Caco-2 (cell line): ENCODE measurements at regions not wholly inside any gene's neighbourhood (a gene's known extent, or its start where the extent isn't known, plus 50 kb on each side); places are given as distances from the start of the nearest gene placed in this dataset.

Experiments used
- BruUV-seq: library from RNA; stranded (reverse); fragments of 400-500 nt; replicated peaks from 2 replicates; lab custom pipeline; 2021; lab: Mats Ljungman, UMichigan
- CTCF ChIA-PET: fragments of 300-600 bp; sonication (Branson Sonifier 250); formaldehyde crosslinking; loops from one replicate; lab custom pipeline; 2022; ENCODE audit warnings: antibody characterized with exemption; lab: Charles Lee
- POLR2A ChIA-PET: fragments of 300-600 bp; sonication (Branson Sonifier 250); formaldehyde crosslinking; loops from one replicate; lab custom pipeline; 2022; ENCODE audit warnings: antibody characterized with exemption; lab: Charles Lee
- DNase-seq, 2 experiments: peaks; one replicate each; pipeline versions ENCODE4 v3.0.0 to v3.0.0-alpha.2; 2020 to 2022
- H3K27me3 ChIP-seq: replicated peaks from 2 replicates; pipeline ENCODE4 v1.6.0; 2011; ENCODE audit warnings: low read length; ENCODE audit not compliant: control insufficient read depth, insufficient read depth
- H3K36me3 ChIP-seq: 2 replicates; pipeline ENCODE4 v1.5.1; 2011; ENCODE audit warnings: low read length; ENCODE audit not compliant: control insufficient read depth, insufficient read depth
- H3K4me1 ChIP-seq: fragments of 250-450 bp; sonication (Bioruptor Pico); 2 replicates; pipeline ENCODE4 v1.5.1; 2020; ENCODE audit warnings: mild to moderate bottlenecking
- H3K4me3 ChIP-seq: 2 replicates; pipeline ENCODE4 v1.5.1; 2011; ENCODE audit warnings: low read depth, mild to moderate bottlenecking, control low read depth, low read length
- H3K9me3 ChIP-seq: fragments of 250-450 bp; sonication (Bioruptor Pico); 2 replicates; pipeline ENCODE4 v1.5.1; 2020; ENCODE audit warnings: mild to moderate bottlenecking, moderate library complexity
- H3K27ac Mint-ChIP-seq: one replicate; pipeline ENCODE4 v1.8.0; 2022; ENCODE audit warnings: mixed read lengths; ENCODE audit not compliant: unreplicated experiment
- H3K27me3 Mint-ChIP-seq: one replicate; pipeline ENCODE4 v1.8.0; 2022; ENCODE audit warnings: mixed read lengths; ENCODE audit not compliant: insufficient read depth, unreplicated experiment
- H3K36me3 Mint-ChIP-seq: one replicate; pipeline ENCODE4 v1.8.0; 2022; ENCODE audit warnings: mild to moderate bottlenecking, mixed read lengths; ENCODE audit not compliant: insufficient read depth, unreplicated experiment
- H3K4me1 Mint-ChIP-seq: one replicate; pipeline ENCODE4 v1.8.0; 2022; ENCODE audit warnings: low read depth, mixed read lengths; ENCODE audit not compliant: unreplicated experiment
- H3K4me3 Mint-ChIP-seq: one replicate; pipeline ENCODE4 v1.8.0; 2022; ENCODE audit warnings: mild to moderate bottlenecking, moderate library complexity, mixed read lengths; ENCODE audit not compliant: unreplicated experiment
- H3K9me3 Mint-ChIP-seq: one replicate; pipeline ENCODE4 v1.8.0; 2022; ENCODE audit warnings: mixed read lengths; ENCODE audit not compliant: unreplicated experiment
- CTCF ChIP-seq, 2 experiments: fragments of 200-600 bp in 1 of 2; IDR thresholded peaks; 1 replicate in 1 of 2; 2 replicates in 1 of 2; pipeline versions ENCODE4 v1.5.1 to v1.8.0; 2011 to 2022; ENCODE audit warnings: antibody characterized with exemption in 1 of 2, control low read depth in 1 of 2, inconsistent platforms in 1 of 2, low read depth in 1 of 2, low read length in 1 of 2, mild to moderate bottlenecking in 1 of 2, moderate library complexity in 1 of 2; ENCODE audit not compliant: insufficient read depth in 1 of 2, severe bottlenecking in 1 of 2, unreplicated experiment in 1 of 2
- intact Hi-C: fragments of 100-400 bp; cut with micrococcal nuclease; formaldehyde crosslinking; loops from one replicate; pipeline ENCODE4 v1.10.0; 2022; ENCODE audit not compliant: unreplicated experiment

- Histone ChIP-seq H3K27me3 (no peaks in the 10 kb centered on the region), H3K4me1 (no peaks in the 10 kb centered on the region), H3K4me3 (no peak overlapping the region), H3K9me3 (no peaks in the 10 kb centered on the region), H3K36me3 (no peaks in the 10 kb centered on the region)
- BruUV-seq = no TSS peak
- Mint-ChIP-seq H3K4me3 (no peak overlapping the region), H3K9me3 (no peaks in the 10 kb centered on the region), H3K4me1 (no peaks in the 10 kb centered on the region), H3K27me3 (peaks cover 3% of the 10 kb centered on the region), H3K36me3 (no peaks in the 10 kb centered on the region), H3K27ac (no peak overlapping the region)
- DNase-seq = no peak
- no peak for TF ChIP-seq CTCF (IDR thresholded peaks at IDR 0.05; ENCODE audit: insufficient read depth in 1 of 2, low read depth in 1 of 2, low read length in 1 of 2, severe bottlenecking in 1 of 2, unreplicated experiment in 1 of 2)
- ChIA-PET CTCF (no interaction called here), POLR2A (no interaction called here)
- intact Hi-C loops = no loop called here
Observed at GRCh38 chr10:91140995-91141549, 79.4 kb upstream of the PCGF5 start.

- Mint-ChIP-seq H3K27me3 (peaks cover 13% of the 10 kb centered on the region), H3K27ac (no peak overlapping the region), H3K4me1 (no peaks in the 10 kb centered on the region), H3K36me3 (no peaks in the 10 kb centered on the region), H3K4me3 (no peak overlapping the region), H3K9me3 (no peaks in the 10 kb centered on the region)
- BruUV-seq = no TSS peak
- ChIA-PET CTCF (no interaction called here), POLR2A (no interaction called here)
- Histone ChIP-seq H3K9me3 (no peaks in the 10 kb centered on the region), H3K4me3 (no peak overlapping the region), H3K4me1 (no peaks in the 10 kb centered on the region), H3K27me3 (no peaks in the 10 kb centered on the region), H3K36me3 (no peaks in the 10 kb centered on the region)
- intact Hi-C loops = no loop called here
- no peak for DNase-seq
- TF ChIP-seq CTCF (IDR thresholded peaks at IDR 0.05; ENCODE audit: insufficient read depth in 1 of 2, low read depth in 1 of 2, low read length in 1 of 2, severe bottlenecking in 1 of 2, unreplicated experiment in 1 of 2) = no peak
Observed at GRCh38 chr10:91144961-91145360, 75.5 kb upstream of the PCGF5 start.

- no peak overlapping the region for H3K4me3 ChIP-seq
- no peaks in the 10 kb centered on the region for H3K9me3 ChIP-seq
- H3K4me1 Mint-ChIP-seq = no peaks in the 10 kb centered on the region
- no peak for TF ChIP-seq CTCF (IDR thresholded peaks at IDR 0.05; ENCODE audit: insufficient read depth in 1 of 2, low read depth in 1 of 2, low read length in 1 of 2, severe bottlenecking in 1 of 2, unreplicated experiment in 1 of 2)
- H3K27ac Mint-ChIP-seq = no peak overlapping the region
- no peaks in the 10 kb centered on the region for H3K4me1 ChIP-seq
- H3K27me3 Mint-ChIP-seq = peaks cover 13% of the 10 kb centered on the region
- intact Hi-C loops = no loop called here
- H3K36me3 ChIP-seq = no peaks in the 10 kb centered on the region
- H3K36me3 Mint-ChIP-seq = no peaks in the 10 kb centered on the region
- no TSS peak for BruUV-seq
- POLR2A ChIA-PET = no interaction called here
- no peak for DNase-seq
- CTCF ChIA-PET = no interaction called here
- no peaks in the 10 kb centered on the region for H3K27me3 ChIP-seq
- H3K9me3 Mint-ChIP-seq = no peaks in the 10 kb centered on the region
- no peak overlapping the region for H3K4me3 Mint-ChIP-seq
Observed at GRCh38 chr10:91146146-91146545, 74.3 kb upstream of the PCGF5 start.
